ENCODE measurements at regions not wholly inside any gene's neighbourhood (a gene's known extent, or its start where the extent isn't known, plus 50 kb on each side); places are given as distances from the start of the nearest gene placed in this dataset.
"Not testable (repeated sequence)": the region's sequence is repeated elsewhere in the genome, so short reads cannot be mapped to it uniquely, and the experiment has no call there.

DNA sequence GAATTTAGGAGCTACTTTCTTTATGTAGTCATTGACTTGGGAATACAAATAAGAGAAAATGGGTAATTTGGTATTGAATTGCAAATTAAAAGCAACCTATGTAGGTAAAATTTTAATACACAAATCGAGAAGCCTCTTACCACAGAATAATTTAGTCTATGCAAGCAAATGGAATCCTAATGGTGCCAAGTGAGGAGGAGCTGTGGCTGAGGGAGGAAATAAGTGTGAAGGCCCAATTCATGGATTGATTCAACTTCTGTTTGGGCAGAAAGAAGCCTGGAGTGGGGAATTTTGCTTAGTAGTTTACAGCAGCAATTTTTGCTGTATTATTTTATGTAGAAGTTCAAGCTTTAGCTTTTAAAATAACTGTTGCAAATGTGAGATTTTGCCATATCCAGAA lies 291.9 kb downstream of the OXSM start:
- no peaks in the 10 kb centered on the region for H3K9me3 ChIP-seq (ENCODE audit: control insufficient read depth, low read length)
- H3K4me3 ChIP-seq (ENCODE audit: insufficient read depth, low read depth, low read length), result no peak overlapping the region
- H3K27me3 ChIP-seq (ENCODE audit: control insufficient read depth, insufficient read depth, low read length, poor library complexity, severe bottlenecking), result no peaks in the 10 kb centered on the region
- 86% methylated on average over 1 of the region's 1 CpG; no CpG with 5 or more reads in 1 of the 2 experiments for whole genome bisulfite sequencing, 2 experiments
- no peak overlapping the region for H3K27ac ChIP-seq (ENCODE audit: insufficient read depth, low read depth, low read length, poor library complexity, severe bottlenecking)
- H3K4me1 ChIP-seq (ENCODE audit: control insufficient read depth, insufficient read depth, low read length), result no peaks in the 10 kb centered on the region
- H3K36me3 ChIP-seq (ENCODE audit: control insufficient read depth, insufficient read depth, low read length), result no peaks in the 10 kb centered on the region

DNA sequence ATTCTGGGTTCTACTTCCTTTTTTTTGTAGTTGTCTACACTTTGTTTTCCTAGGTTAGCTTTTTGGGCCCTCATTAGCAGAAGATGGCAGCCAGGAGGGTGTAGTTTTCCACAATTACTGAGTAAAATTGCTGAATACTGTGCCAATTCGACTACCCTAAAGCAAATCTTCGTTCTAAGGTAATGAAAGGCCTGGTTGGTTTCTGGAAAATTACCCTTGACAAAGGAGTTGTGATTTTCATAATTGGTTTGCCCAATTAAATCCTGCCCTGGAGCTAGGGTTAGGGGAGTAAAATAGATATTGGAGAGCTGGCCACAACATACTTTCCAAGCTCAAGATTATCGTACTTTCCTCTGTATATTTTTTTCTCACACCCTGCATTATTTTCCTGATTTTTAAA lies 293.0 kb downstream of the OXSM start:
- 94 to 98% methylated on average over 3 of the region's 3 CpGs for WGBS, 2 experiments
- Histone ChIP-seq H3K27ac (ENCODE audit: insufficient read depth, low read depth, low read length, poor library complexity, severe bottlenecking) (no peak overlapping the region), H3K4me3 (ENCODE audit: insufficient read depth, low read depth, low read length) (no peak overlapping the region), H3K4me1 (ENCODE audit: control insufficient read depth, insufficient read depth, low read length) (no peaks in the 10 kb centered on the region), H3K9me3 (ENCODE audit: control insufficient read depth, low read length) (peaks cover 2% of the 10 kb centered on the region), H3K27me3 (ENCODE audit: control insufficient read depth, insufficient read depth, low read length, poor library complexity, severe bottlenecking) (no peaks in the 10 kb centered on the region), H3K36me3 (ENCODE audit: control insufficient read depth, insufficient read depth, low read length) (no peaks in the 10 kb centered on the region)

DNA sequence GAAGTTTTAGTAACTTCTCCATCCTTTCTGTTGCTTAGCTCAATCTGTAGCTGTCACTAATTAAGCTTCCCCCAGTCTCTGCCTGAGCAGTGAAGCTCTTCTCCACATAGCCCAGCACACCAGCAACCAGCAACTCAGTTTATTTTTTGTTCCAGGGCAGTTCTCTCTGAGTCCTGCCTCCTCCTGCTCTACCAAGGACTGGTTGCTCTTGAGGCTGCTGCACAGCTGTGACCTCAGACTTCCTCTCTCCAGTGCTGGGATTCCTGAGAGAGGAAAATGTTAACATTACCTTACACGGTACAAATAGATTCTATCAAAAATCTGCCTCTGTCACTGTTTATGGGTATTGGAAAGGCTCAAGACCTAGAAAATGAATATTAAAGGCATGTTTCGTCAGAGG lies 294.7 kb downstream of the OXSM start:
- H3K4me1 ChIP-seq (ENCODE audit: control insufficient read depth, insufficient read depth, low read length), result no peaks in the 10 kb centered on the region
- 100% methylated on average over 2 of the region's 2 CpGs; no CpG with 5 or more reads in 1 of the 2 experiments for WGBS, 2 experiments
- no peak overlapping the region for H3K27ac ChIP-seq (ENCODE audit: insufficient read depth, low read depth, low read length, poor library complexity, severe bottlenecking)
- H3K4me3 ChIP-seq (ENCODE audit: insufficient read depth, low read depth, low read length), result no peak overlapping the region
- H3K9me3 ChIP-seq (ENCODE audit: control insufficient read depth, low read length), result peaks cover 2% of the 10 kb centered on the region
- no peaks in the 10 kb centered on the region for H3K27me3 ChIP-seq (ENCODE audit: control insufficient read depth, insufficient read depth, low read length, poor library complexity, severe bottlenecking)
- no peaks in the 10 kb centered on the region for H3K36me3 ChIP-seq (ENCODE audit: control insufficient read depth, insufficient read depth, low read length)

DNA sequence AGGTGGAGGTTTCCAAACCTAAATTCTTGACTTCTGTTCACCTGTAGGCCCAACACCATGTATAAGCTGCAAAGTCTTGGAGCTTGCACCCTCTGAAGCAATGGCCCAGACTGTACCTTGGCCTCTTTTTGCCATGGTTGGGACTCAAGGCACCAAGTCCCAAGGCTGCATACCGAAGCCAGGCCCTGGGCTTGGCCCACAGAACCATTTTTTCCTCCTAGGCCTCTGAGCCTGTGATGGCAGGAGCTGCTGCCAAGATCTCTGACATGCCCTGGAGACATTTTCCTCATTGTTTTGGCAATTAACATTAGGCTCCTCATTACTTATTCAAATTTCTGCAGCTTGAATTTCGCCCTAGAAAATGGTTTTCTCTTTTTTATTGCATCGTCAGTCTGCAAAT lies 297.9 kb downstream of the OXSM start:
- Histone ChIP-seq H3K36me3 (ENCODE audit: control insufficient read depth, insufficient read depth, low read length) (no peaks in the 10 kb centered on the region), H3K27me3 (ENCODE audit: control insufficient read depth, insufficient read depth, low read length, poor library complexity, severe bottlenecking) (no peaks in the 10 kb centered on the region), H3K27ac (ENCODE audit: insufficient read depth, low read depth, low read length, poor library complexity, severe bottlenecking) (no peak overlapping the region), H3K4me1 (ENCODE audit: control insufficient read depth, insufficient read depth, low read length) (no peaks in the 10 kb centered on the region), H3K9me3 (ENCODE audit: control insufficient read depth, low read length) (peaks cover 2% of the 10 kb centered on the region), H3K4me3 (ENCODE audit: insufficient read depth, low read depth, low read length) (no peak overlapping the region)
- 82 to 84% methylated on average over 3 of the region's 3 CpGs for WGBS, 2 experiments

DNA sequence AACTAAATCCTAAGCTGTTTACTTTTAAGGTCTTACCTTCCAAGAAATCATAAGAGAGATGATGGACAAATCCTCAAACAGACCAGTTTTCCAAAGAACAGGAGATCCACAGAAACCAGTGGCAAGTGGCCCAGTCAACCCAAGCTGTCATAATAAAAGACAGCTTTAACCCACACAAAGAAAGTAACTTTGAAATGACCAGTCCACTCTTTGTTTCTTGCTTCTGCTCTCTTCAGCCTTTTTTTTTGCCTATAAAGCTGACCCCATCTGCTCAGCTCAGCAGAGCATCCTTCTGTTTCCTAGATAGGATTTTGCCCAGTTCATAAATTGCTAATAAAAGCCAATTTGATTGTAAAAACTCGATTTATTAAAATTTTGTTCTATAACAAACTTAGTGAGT lies 299.4 kb downstream of the OXSM start:
- Histone ChIP-seq H3K27ac (ENCODE audit: insufficient read depth, low read depth, low read length, poor library complexity, severe bottlenecking) (no peak overlapping the region), H3K27me3 (ENCODE audit: control insufficient read depth, insufficient read depth, low read length, poor library complexity, severe bottlenecking) (no peaks in the 10 kb centered on the region), H3K4me1 (ENCODE audit: control insufficient read depth, insufficient read depth, low read length) (no peaks in the 10 kb centered on the region), H3K4me3 (ENCODE audit: insufficient read depth, low read depth, low read length) (no peak overlapping the region), H3K9me3 (ENCODE audit: control insufficient read depth, low read length) (peaks cover 2% of the 10 kb centered on the region), H3K36me3 (ENCODE audit: control insufficient read depth, insufficient read depth, low read length) (no peaks in the 10 kb centered on the region)
- WGBS, 2 experiments, result 62% methylated on average over 1 of the region's 1 CpG; no CpG with 5 or more reads in 1 of the 2 experiments

DNA sequence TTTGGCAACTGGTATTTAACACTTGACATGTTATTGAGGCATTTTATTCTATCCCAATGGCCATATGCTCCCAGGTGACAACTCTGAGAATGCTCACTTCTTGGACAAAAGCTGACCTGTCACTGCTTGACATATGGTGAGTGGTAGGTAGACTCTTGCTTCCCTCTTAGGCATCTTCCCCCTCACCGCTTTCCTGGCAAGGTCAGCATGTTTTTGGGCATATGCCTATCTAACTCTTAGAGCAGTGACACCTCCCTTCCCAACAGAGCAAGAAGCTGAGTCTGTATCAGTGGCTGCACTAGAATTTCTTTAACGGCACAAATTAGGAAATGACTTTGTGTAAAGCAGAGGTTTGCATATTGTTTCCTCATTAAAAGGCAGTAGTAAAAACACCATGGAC lies 300.7 kb downstream of the OXSM start:
- no peaks in the 10 kb centered on the region for H3K27me3 ChIP-seq (ENCODE audit: control insufficient read depth, insufficient read depth, low read length, poor library complexity, severe bottlenecking)
- H3K36me3 ChIP-seq (ENCODE audit: control insufficient read depth, insufficient read depth, low read length), result no peaks in the 10 kb centered on the region
- WGBS, 2 experiments, result 88 to 95% methylated on average over 2 of the region's 2 CpGs
- H3K27ac ChIP-seq (ENCODE audit: insufficient read depth, low read depth, low read length, poor library complexity, severe bottlenecking), result no peak overlapping the region
- no peaks in the 10 kb centered on the region for H3K4me1 ChIP-seq (ENCODE audit: control insufficient read depth, insufficient read depth, low read length)
- H3K9me3 ChIP-seq (ENCODE audit: control insufficient read depth, low read length), result peaks cover 2% of the 10 kb centered on the region
- H3K4me3 ChIP-seq (ENCODE audit: insufficient read depth, low read depth, low read length), result no peak overlapping the region

DNA sequence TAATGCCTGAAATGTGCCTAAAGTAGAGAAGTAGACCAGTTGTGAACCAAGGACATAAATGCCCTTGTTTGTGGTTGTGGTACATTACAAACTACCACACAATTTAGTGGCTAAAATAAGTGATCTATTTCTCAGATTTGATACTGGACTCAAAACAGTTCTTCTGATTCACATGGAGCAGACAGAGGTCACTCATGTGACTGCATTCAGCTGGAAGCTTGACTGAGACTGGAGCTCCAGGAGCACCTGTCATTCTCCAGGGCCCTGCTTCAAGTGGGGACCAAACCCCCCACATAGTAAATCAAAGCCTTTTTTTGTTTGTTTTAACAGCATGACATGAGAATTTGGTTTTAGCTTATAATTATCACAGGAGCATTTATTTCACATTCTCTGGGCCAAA lies 301.2 kb downstream of the OXSM start:
- Histone ChIP-seq H3K36me3 (ENCODE audit: control insufficient read depth, insufficient read depth, low read length) (no peaks in the 10 kb centered on the region), H3K4me3 (ENCODE audit: insufficient read depth, low read depth, low read length) (no peak overlapping the region), H3K27me3 (ENCODE audit: control insufficient read depth, insufficient read depth, low read length, poor library complexity, severe bottlenecking) (no peaks in the 10 kb centered on the region), H3K27ac (ENCODE audit: insufficient read depth, low read depth, low read length, poor library complexity, severe bottlenecking) (no peak overlapping the region), H3K9me3 (ENCODE audit: control insufficient read depth, low read length) (peaks cover 2% of the 10 kb centered on the region), H3K4me1 (ENCODE audit: control insufficient read depth, insufficient read depth, low read length) (no peaks in the 10 kb centered on the region)

DNA sequence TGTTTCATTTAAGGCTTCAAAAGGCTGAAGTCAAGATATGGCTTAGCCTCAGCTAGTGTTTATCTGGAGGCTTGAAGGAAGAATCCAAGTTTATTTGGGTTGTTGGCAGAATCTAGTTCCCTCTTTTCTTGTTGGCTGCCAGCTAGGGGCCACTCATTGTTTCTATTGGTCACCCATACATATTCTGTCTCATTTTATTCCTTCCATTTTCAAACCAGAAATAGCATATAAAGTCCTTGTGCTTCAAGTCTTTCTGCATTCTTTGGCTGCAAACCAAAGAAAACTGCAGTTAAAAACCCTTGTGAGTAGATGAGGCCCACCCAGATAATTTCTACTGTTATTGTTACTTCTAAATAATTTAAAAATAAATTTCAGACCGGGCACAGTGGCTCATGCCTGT lies 301.7 kb downstream of the OXSM start:
- WGBS, 2 experiments, result 88 to 100% methylated on average over 1 of the region's 1 CpG
- Histone ChIP-seq H3K9me3 (ENCODE audit: control insufficient read depth, low read length) (peaks cover 2% of the 10 kb centered on the region), H3K4me1 (ENCODE audit: control insufficient read depth, insufficient read depth, low read length) (no peaks in the 10 kb centered on the region), H3K36me3 (ENCODE audit: control insufficient read depth, insufficient read depth, low read length) (no peaks in the 10 kb centered on the region), H3K27me3 (ENCODE audit: control insufficient read depth, insufficient read depth, low read length, poor library complexity, severe bottlenecking) (no peaks in the 10 kb centered on the region), H3K4me3 (ENCODE audit: insufficient read depth, low read depth, low read length) (no peak overlapping the region), H3K27ac (ENCODE audit: insufficient read depth, low read depth, low read length, poor library complexity, severe bottlenecking) (no peak overlapping the region)

DNA sequence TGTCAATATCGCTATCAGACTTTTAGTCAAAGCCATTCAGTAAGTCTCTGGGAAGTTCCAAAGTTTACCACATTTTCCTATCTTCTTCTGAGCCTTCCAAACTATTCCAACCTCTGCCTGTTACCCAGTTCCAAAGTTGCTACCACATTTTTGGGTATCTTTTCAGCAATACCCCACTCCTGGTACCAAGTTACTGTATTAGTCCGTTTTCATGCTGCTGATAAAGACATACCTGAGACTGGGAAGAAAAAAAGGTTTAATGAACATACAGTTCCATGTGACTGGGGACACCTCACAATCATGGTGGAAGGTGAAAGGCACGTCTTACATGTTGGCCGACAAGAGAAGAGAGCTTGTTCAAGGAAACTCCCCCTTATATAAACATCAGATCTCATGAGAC lies 307.2 kb downstream of the OXSM start:
- not testable (repeated sequence) for H3K4me1 ChIP-seq (ENCODE audit: control insufficient read depth, insufficient read depth, low read length); H3K27me3 ChIP-seq (ENCODE audit: control insufficient read depth, insufficient read depth, low read length, poor library complexity, severe bottlenecking); H3K36me3 ChIP-seq (ENCODE audit: control insufficient read depth, insufficient read depth, low read length); H3K27ac ChIP-seq (ENCODE audit: insufficient read depth, low read depth, low read length, poor library complexity, severe bottlenecking); H3K9me3 ChIP-seq (ENCODE audit: control insufficient read depth, low read length); H3K4me3 ChIP-seq (ENCODE audit: insufficient read depth, low read depth, low read length)
- WGBS, 2 experiments, result 92 to 96% methylated on average over 4 of the region's 4 CpGs

DNA sequence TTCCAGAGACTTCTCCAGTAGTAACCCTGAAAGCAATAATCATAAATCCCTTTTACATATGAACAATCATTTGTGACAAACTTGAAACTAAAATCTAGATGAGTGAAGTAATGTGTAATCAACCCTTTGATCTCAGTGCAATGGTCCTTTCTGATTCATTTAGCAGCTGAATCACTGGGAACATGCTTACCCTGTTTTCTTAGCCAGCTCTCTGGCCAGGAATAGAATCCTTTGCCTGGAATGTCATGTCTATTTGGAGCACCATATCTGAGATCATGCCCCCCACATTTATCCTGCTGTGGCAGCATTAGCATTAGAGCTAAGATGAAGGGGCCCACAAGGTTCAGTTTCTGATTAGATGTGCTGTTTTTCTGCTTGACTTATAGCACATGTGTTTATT lies 309.8 kb downstream of the OXSM start:
- Histone ChIP-seq H3K36me3 (ENCODE audit: control insufficient read depth, insufficient read depth, low read length) (no peaks in the 10 kb centered on the region), H3K27ac (ENCODE audit: insufficient read depth, low read depth, low read length, poor library complexity, severe bottlenecking) (no peak overlapping the region), H3K4me1 (ENCODE audit: control insufficient read depth, insufficient read depth, low read length) (no peaks in the 10 kb centered on the region), H3K27me3 (ENCODE audit: control insufficient read depth, insufficient read depth, low read length, poor library complexity, severe bottlenecking) (no peaks in the 10 kb centered on the region), H3K9me3 (ENCODE audit: control insufficient read depth, low read length) (peaks cover 2% of the 10 kb centered on the region), H3K4me3 (ENCODE audit: insufficient read depth, low read depth, low read length) (no peak overlapping the region)

DNA sequence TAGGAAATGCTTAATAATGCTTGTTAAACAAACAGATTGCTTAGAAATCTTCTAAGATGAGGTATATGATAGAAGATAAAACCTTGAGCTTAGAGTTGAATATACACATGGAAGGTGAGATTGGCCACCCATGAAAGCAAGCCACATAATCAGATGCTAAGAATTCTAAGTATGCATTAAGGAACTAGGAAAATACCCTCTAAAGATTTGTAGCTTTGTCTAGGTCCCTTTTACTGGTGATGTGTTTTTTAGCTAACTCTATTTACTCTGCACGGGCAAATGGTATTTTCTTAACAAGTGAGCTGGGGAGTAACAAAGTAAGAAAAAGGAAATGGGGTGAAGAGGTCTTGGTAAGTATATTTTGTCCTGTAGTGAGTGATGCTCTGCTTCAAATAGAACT lies 310.3 kb downstream of the OXSM start:
- WGBS, 2 experiments, result 81 to 100% methylated on average over 1 of the region's 1 CpG
- H3K4me1 ChIP-seq (ENCODE audit: control insufficient read depth, insufficient read depth, low read length), result no peaks in the 10 kb centered on the region
- H3K27ac ChIP-seq (ENCODE audit: insufficient read depth, low read depth, low read length, poor library complexity, severe bottlenecking), result no peak overlapping the region
- no peaks in the 10 kb centered on the region for H3K36me3 ChIP-seq (ENCODE audit: control insufficient read depth, insufficient read depth, low read length)
- peaks cover 2% of the 10 kb centered on the region for H3K9me3 ChIP-seq (ENCODE audit: control insufficient read depth, low read length)
- H3K4me3 ChIP-seq (ENCODE audit: insufficient read depth, low read depth, low read length), result no peak overlapping the region
- H3K27me3 ChIP-seq (ENCODE audit: control insufficient read depth, insufficient read depth, low read length, poor library complexity, severe bottlenecking), result no peaks in the 10 kb centered on the region

Data from ectodermal cell (in vitro differentiated cells).